Uterus (tissue), 3 donors: ENCODE measurements at regions not wholly inside any gene's neighbourhood (a gene's known extent, or its start where the extent isn't known, plus 50 kb on each side); places are given as distances from the start of the nearest gene placed in this dataset.
A peak's percentile ranks its signal among the peaks of the same experiment; 100 is the strongest.

Experiments
- DNase-seq, 2 donors: peaks; one replicate each; pipeline ENCODE4 v3.0.0-alpha.2; 2019 to 2020
- H3K27ac ChIP-seq, 2 donors: fragments of 200-600 bp; sonication (generic); 1 replicate in 1 of 2; 2 replicates in 1 of 2; pipeline ENCODE4 v1.5.1; 2016 to 2018
- H3K27me3 ChIP-seq, 2 donors: fragments of 200-600 bp; sonication (generic); one replicate each; pipeline ENCODE4 v1.5.1; 2018 to 2019; ENCODE audit warnings: control low read depth in 1 of 2
- H3K36me3 ChIP-seq, 2 donors: fragments of 200-600 bp; sonication (generic); one replicate each; pipeline ENCODE4 v1.5.1; 2019; ENCODE audit warnings: control low read depth in 1 of 2
- H3K4me1 ChIP-seq, 2 donors: fragments of 200-600 bp; sonication (generic); one replicate each; pipeline ENCODE4 v1.5.1; 2018 to 2019; ENCODE audit warnings: control low read depth in 1 of 2
- H3K4me3 ChIP-seq, 2 donors: fragments of 200-600 bp; sonication (generic); 1 replicate in 1 of 2; 2 replicates in 1 of 2; pipeline ENCODE4 v1.5.1; 2018 to 2019; ENCODE audit warnings: mild to moderate bottlenecking in 1 of 2
- H3K9me3 ChIP-seq, 2 donors: fragments of 200-600 bp; sonication (generic); one replicate each; pipeline ENCODE4 v1.5.1; 2019; ENCODE audit warnings: control low read depth in 1 of 2
- POLR2A ChIP-seq, 2 donors: fragments of 450-650 bp; IDR thresholded peaks; one replicate each; pipeline ENCODE4 v1.6.1; 2016; ENCODE audit warnings: antibody characterized with exemption in 2 of 2, mild to moderate bottlenecking in 1 of 2, moderate library complexity in 1 of 2
- intact Hi-C: fragments of 100-400 bp; cut with DNase I; formaldehyde crosslinking; loops from one replicate; pipeline ENCODE4 v1.15.1; 2023; ENCODE audit warnings: low total_unique reads
- TF ChIP-seq, protein P1 (sequence below), 4 experiments: fragments of 200-600 bp in 2 of 4; fragments of 450-650 bp in 2 of 4; sonication (generic) in 2 of 4; IDR thresholded peaks; one replicate each; pipeline ENCODE4 v1.5.1; 2016 to 2019; ENCODE audit warnings: antibody characterized with exemption in 4 of 4, mild to moderate bottlenecking in 2 of 4, moderate library complexity in 1 of 4
- donor health status: DM: yes; HTN: yes; CAD: no.

DNA sequence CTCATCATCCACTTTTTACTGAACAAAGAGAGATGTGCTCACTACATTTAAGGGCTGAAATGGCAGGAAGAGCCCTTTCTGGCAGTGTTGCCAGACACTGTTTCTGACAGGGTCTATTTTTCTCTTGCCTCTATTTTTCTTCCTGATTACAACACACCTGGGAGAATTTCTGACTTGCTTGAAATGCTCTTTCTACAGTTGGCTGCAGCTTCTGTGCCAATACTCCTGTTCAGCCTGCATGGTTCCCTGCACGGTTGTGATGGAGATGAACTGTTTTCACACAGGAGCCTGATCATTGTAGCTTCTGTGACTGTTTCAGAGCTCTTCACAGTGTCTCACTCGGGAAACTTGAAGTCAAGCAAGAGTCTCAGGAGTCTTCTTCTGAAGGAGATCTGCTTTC lies 83.0 kb upstream of the DLG1 start:
- no peak for DNase-seq
- Histone ChIP-seq H3K9me3 (no peaks in the 10 kb centered on the region), H3K36me3 (no peaks in the 10 kb centered on the region), H3K4me3 (no peak overlapping the region), H3K27me3 (no peaks in the 10 kb centered on the region), H3K4me1 (no peaks in the 10 kb centered on the region), H3K27ac (no peak overlapping the region)
- no peak for TF ChIP-seq POLR2A (IDR thresholded peaks at IDR 0.05)
- TF ChIP-seq, protein P1, sequence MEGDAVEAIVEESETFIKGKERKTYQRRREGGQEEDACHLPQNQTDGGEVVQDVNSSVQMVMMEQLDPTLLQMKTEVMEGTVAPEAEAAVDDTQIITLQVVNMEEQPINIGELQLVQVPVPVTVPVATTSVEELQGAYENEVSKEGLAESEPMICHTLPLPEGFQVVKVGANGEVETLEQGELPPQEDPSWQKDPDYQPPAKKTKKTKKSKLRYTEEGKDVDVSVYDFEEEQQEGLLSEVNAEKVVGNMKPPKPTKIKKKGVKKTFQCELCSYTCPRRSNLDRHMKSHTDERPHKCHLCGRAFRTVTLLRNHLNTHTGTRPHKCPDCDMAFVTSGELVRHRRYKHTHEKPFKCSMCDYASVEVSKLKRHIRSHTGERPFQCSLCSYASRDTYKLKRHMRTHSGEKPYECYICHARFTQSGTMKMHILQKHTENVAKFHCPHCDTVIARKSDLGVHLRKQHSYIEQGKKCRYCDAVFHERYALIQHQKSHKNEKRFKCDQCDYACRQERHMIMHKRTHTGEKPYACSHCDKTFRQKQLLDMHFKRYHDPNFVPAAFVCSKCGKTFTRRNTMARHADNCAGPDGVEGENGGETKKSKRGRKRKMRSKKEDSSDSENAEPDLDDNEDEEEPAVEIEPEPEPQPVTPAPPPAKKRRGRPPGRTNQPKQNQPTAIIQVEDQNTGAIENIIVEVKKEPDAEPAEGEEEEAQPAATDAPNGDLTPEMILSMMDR (IDR thresholded peaks at IDR 0.05), result no peak
- intact Hi-C loops, result no loop called here

DNA sequence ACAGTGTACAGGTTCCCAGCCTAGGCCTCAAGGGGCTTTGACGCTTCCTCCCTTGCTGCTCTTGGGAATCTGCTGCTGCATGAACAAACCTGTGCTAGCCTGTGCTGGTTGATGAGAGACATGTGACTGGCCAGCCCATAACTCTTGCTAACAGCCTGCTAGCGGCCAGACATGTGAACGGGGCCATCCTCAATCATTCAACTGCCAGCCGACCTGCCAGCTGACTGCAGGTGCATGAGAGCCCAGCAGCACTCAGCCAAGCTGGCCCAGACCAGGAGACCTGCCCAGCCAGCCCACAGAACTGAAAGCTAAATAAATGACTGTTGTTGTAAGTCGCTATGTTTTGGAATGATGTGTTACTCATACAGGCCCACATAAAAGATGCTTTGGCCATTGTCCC lies 82.4 kb upstream of the DLG1 start:
- TF ChIP-seq, protein P1 (IDR thresholded peaks at IDR 0.05), result no peak
- no peak for TF ChIP-seq POLR2A (IDR thresholded peaks at IDR 0.05)
- Histone ChIP-seq H3K9me3 (no peaks in the 10 kb centered on the region), H3K27ac (no peak overlapping the region), H3K4me1 (no peaks in the 10 kb centered on the region), H3K4me3 (no peak overlapping the region), H3K27me3 (no peaks in the 10 kb centered on the region), H3K36me3 (no peaks in the 10 kb centered on the region)
- intact Hi-C loops, result no loop called here
- DNase-seq, result no peak

DNA sequence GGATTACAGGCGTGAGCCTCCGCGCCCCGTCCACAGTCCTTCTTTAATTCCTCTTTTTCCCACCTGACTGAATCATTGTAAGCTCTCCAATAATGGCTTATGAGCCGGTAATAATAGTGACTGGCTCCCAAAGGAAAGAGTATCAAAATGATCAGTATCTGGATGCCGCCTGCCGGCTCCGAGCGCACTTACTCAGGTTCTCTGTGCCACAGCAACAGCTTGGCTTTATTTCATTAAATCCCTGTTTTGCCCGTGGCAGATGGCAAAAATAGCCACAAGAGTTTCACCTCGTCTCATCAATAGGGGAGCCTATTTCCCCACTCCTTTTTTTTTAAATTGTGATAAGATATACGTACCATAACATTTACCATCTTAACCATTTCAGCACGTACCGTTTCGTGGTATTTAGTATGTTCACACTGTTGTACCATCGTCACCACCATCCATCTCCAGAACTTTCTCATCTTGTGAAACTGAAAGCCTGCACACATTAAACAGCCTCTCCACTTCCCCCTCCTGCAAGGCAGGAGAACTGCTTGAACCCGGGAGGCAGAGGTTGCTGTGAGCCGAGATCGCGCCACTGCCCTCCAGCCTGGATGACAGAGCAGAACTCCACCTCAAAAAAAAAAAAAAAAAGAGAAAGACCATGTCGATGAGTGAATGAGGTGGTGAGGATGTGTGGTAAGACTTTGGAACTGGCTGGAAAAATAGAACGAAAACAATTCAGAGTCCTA lies 80.7 kb upstream of the DLG1 start:
- no peaks in the 10 kb centered on the region for H3K4me1 ChIP-seq
- DNase-seq, result no peak
- no peaks in the 10 kb centered on the region for H3K27me3 ChIP-seq
- H3K9me3 ChIP-seq, result no peaks in the 10 kb centered on the region
- H3K27ac ChIP-seq, result peak overlapping the region; percentile 79 to 87
- no peak overlapping the region for H3K4me3 ChIP-seq
- H3K36me3 ChIP-seq, result no peaks in the 10 kb centered on the region
- intact Hi-C loops, result no loop called here
- no peak for TF ChIP-seq POLR2A (IDR thresholded peaks at IDR 0.05)
- TF ChIP-seq, protein P1 (IDR thresholded peaks at IDR 0.05), result no peak

DNA sequence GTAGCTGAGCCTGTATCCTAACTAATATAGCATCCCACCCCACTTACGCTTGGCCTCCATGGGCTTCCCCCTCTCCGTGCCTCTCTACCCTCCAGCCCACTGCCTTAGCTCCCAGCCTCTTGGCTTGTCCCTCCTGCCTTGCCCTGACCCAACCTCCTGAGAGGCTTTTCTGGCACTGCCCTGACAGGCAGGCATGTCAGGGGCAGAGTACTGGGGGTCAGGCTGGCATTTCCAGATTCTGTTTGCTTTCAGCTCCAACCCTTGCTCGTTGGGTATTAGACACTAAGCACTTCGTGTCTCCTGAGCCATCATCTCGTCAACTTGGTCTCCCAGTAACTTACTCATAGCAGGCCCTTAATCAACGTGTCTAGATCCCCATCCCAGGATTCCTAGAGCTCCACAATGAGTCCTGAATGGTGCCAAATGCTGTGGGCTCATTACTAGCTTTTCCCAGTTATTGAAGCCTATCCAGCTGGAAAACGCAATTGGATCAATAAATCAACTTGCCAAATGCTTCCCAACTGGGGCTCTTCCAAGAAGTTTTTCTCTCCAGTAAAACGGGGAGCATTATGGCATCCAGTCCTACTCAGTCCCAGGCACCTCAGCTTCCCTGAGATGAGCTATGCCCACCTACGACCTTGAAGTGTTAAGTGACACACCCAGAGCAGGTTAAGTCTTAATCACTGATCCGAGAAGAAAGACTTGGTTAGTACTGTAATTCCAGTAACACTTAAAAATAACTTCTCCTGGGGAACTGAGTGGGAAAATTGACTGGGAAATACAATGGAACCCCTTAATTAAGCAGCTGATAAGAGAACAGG lies 78.5 kb upstream of the DLG1 start:
- H3K36me3 ChIP-seq, result no peaks in the 10 kb centered on the region
- H3K4me3 ChIP-seq, result no peak overlapping the region
- no peak for TF ChIP-seq POLR2A (IDR thresholded peaks at IDR 0.05)
- TF ChIP-seq, protein P1 (IDR thresholded peaks at IDR 0.05), result no peak
- DNase-seq, result no peak
- H3K4me1 ChIP-seq, result no peaks in the 10 kb centered on the region
- no peaks in the 10 kb centered on the region for H3K9me3 ChIP-seq
- no peak overlapping the region for H3K27ac ChIP-seq
- H3K27me3 ChIP-seq, result no peaks in the 10 kb centered on the region
- intact Hi-C loops, result no loop called here

DNA sequence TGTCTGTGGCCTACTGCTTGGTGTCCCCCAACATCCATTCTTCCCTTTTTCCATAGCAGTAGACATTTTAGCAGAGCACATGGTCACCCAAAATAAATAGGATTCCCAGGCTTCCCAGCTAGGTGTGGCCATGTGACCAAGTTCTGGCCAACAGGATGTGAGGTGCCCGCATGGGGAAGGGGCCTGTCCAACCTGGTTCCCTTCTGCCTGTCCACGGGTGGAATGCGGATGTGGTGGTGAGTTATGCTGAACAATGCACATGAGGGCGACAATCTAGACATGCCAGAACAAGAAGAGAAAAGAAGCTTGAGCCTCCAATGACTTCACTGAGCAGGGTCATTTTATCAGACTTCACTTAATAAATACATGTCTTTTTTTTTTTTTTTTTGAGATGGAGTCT lies 77.6 kb upstream of the DLG1 start:
- no peak for DNase-seq
- intact Hi-C loops, result no loop called here
- no peaks in the 10 kb centered on the region for H3K36me3 ChIP-seq
- H3K4me3 ChIP-seq, result no peak overlapping the region
- H3K27ac ChIP-seq, result no peak overlapping the region
- TF ChIP-seq POLR2A (IDR thresholded peaks at IDR 0.05), result no peak
- TF ChIP-seq, protein P1 (IDR thresholded peaks at IDR 0.05), result no peak
- no peaks in the 10 kb centered on the region for H3K27me3 ChIP-seq
- no peaks in the 10 kb centered on the region for H3K9me3 ChIP-seq
- H3K4me1 ChIP-seq, result no peaks in the 10 kb centered on the region
